GM12873 (cell line): ENCODE measurements at regions not wholly inside any gene's neighbourhood (a gene's known extent, or its start where the extent isn't known, plus 50 kb on each side); places are given as distances from the start of the nearest gene placed in this dataset.

Source experiments
- TF ChIP-seq, protein P1 (sequence below): IDR thresholded peaks from 2 replicates; pipeline ENCODE4 v1.5.1; 2012; ENCODE audit warnings: low read depth, mild to moderate bottlenecking, moderate library complexity, low read length, control low read depth; ENCODE audit not compliant: insufficient read depth; ENCODE audit errors: missing control alignments

DNA sequence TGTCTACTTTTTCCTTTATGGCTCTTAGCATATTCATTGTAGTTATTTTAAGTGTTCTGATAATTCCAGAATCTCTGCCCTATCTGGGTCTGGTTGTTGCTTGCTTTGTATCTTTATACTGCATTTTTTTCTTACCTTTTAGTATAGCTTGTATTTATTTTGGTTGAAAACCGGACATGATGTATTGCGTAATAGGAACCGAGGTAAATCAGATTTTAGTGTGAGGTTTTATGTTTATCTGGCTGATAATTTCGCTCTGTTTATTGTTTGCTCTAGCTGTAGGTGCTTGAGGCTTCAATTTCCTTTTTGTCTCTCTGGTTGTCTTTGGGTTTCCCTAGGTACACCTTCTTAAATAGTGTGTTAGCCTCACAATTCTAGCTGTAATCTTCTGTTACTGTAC is 263.8 kb upstream of the LCORL start:
- TF ChIP-seq, protein P1, sequence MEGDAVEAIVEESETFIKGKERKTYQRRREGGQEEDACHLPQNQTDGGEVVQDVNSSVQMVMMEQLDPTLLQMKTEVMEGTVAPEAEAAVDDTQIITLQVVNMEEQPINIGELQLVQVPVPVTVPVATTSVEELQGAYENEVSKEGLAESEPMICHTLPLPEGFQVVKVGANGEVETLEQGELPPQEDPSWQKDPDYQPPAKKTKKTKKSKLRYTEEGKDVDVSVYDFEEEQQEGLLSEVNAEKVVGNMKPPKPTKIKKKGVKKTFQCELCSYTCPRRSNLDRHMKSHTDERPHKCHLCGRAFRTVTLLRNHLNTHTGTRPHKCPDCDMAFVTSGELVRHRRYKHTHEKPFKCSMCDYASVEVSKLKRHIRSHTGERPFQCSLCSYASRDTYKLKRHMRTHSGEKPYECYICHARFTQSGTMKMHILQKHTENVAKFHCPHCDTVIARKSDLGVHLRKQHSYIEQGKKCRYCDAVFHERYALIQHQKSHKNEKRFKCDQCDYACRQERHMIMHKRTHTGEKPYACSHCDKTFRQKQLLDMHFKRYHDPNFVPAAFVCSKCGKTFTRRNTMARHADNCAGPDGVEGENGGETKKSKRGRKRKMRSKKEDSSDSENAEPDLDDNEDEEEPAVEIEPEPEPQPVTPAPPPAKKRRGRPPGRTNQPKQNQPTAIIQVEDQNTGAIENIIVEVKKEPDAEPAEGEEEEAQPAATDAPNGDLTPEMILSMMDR: no peak

DNA sequence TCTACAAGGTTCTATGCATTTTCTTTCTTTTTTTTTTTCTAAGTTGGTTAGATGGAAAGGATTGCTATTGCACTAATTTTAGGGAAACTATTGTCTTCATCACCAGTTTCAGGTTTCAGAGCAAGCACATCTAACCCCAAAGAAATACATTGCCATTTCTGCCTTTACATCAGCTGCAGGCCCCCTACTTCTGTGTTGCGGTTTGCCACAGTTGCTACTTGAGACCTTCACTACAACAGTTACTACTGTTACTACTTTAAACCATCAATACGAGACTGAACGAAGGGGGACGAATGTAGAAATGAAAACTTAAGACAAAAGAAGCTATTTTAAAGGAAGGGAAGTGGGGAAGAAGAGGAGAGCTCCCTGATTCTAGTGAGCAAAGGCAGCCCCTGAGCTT is 256.7 kb upstream of the LCORL start:
- TF ChIP-seq, protein P1: no peak

DNA sequence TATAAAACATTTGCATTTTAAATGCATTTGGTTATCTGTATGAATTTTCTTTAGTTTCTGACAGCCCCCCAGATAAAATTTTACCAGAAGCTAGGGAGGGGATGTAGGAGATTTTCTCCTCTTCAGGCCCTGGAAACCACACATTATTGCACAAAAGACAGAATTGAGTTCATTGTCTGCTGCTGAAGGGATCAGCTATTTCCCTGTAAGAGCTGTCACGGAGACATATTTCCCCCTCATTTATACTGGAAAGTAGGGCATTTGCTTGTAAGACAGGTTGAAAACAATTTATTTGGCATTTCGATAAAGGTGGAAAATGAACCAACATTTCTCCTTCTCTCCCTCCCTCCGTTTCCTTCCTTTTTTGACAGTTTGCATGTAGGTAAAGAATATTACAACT is 241.3 kb upstream of the LCORL start:
- TF ChIP-seq, protein P1: no peak

DNA sequence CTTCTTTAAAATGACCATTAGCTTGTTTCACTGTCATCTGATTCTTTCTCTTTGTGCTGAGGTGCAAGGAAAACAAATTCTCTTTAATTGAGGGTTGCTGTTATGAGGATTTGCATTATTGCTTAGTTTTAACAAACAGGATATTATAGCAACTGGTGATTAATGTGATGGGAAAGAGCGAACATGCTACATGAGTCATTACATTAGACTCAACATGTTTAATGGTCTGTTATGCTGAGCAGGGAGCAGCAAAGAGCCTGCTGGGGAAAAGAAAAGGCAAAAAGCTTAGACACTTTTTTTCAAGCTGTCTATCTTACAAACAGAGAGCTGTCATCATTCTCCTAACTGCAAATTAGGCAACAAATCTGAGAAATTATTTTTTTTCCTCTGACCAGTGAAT is 230.5 kb upstream of the LCORL start:
- TF ChIP-seq, protein P1: no peak

DNA sequence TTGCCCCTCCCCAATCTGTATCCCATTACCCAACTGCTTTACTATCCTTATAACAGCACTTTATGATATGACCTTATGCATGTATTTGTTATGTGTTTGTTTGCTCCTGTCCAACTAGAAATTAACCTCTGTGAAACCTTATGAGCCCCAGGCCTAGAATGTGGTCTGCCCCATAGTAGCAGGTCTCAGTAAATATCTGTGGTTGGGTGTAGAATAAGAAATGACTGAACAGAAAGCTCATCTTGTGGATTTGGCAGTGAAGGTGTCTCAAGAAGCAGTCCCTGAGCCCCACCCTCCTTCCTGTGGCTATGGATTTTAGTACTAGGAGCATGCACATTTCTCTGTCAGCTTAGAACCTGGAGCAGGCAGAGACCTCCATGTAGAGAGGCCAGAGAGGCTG is 229.0 kb upstream of the LCORL start:
- TF ChIP-seq, protein P1: no peak

DNA sequence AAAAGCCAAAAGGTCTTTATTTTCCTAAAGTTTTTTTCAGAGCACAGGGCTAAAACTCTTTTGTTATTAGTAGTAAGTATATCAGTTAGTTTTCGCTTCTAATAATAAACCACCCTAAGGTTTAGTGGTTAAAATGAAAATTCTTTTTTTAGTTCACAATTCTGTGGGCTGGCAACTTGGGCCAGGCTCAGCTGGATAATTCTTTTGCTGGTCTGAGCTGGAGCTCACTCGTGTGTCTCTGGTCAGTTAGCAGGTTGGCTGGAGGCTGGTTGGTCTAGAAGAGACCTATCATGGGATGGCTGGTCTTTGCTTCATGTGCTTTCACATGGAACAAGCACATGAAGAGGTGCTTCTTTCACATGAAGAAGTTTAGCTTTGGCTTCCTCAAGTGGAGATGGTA is 227.1 kb upstream of the LCORL start:
- TF ChIP-seq, protein P1: no peak

DNA sequence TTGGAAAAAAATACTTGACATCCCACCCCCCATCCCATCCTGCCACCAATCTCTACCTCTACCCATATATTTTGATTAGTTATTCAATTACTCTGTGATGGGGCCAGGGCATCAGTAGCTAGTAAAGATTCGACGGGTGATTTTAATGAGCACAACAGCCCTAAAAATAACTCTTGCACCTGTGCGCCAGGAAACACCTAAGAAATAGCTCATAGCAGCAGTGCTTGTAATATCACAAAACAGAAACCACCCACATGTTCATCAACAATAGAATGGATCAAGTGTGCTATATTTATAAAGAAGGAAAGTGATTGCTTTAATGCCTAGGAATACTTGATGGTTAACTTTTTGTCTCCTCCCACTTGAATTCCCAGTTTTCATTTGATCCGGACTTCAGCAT is 225.6 kb upstream of the LCORL start:
- TF ChIP-seq, protein P1: no peak

DNA sequence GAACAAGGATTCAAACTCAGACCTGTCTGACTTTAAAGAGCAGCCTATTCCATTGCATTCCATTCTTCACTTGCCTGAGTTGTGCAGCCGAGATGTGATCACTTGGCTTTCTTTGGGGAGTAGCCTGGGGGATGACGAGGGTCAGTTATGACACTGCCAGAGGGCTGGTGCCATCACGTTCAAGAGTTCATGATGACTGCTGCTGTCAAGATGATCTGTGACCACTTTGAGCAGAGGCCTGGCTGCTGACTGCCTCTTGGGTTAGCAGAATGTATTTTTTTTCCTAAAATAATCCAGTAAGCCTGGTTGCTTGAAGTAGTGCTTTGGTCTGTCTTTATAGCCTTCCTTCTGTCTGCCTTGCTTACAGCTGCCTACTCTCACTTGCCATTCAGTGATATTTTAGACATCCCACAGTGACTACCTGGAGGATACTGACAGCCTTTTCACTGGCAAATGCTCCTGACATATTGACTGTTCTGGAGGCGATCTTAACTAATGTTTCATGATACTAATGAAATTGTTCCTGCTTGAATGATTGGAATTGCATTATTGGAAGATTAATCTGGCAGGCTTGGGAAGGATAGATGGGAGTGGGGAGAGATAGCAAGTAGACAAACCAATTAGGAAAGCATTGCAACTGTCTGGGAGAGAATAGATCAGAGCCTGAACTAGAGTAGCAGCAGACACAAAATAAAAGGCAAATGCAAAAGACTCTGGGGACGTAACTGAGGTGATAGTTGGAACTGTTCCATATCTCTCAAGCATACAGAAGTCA is 221.6 kb upstream of the LCORL start:
- TF ChIP-seq, protein P1: no peak
